Nephron progenitor cell (in vitro differentiated cells): ENCODE measurements at regions not wholly inside any gene's neighbourhood (a gene's known extent, or its start where the extent isn't known, plus 50 kb on each side); places are given as distances from the start of the nearest gene placed in this dataset.

Experiments
- DNase-seq: peaks from one replicate; pipeline ENCODE4 v3.0.0; 2021
- H3K27ac Mint-ChIP-seq: 2 replicates; pipeline ENCODE4 v1.8.0; 2021; ENCODE audit warnings: mild to moderate bottlenecking, moderate library complexity, mixed read lengths
- H3K27me3 Mint-ChIP-seq: 2 replicates; pipeline ENCODE4 v1.8.0; 2021; ENCODE audit warnings: mild to moderate bottlenecking, low read depth, mixed read lengths; ENCODE audit not compliant: poor library complexity
- H3K36me3 Mint-ChIP-seq: 2 replicates; pipeline ENCODE4 v1.8.0; 2021; ENCODE audit warnings: low read depth, mixed read lengths
- H3K4me1 Mint-ChIP-seq: 2 replicates; pipeline ENCODE4 v1.8.0; 2021; ENCODE audit warnings: mixed read lengths
- H3K4me3 Mint-ChIP-seq: 2 replicates; pipeline ENCODE4 v1.8.0; 2021; ENCODE audit warnings: mild to moderate bottlenecking, moderate library complexity, mixed read lengths
- H3K9me3 Mint-ChIP-seq: 2 replicates; pipeline ENCODE4 v1.8.0; 2021; ENCODE audit warnings: mild to moderate bottlenecking, moderate library complexity, mixed read lengths
- CTCF ChIP-seq: fragments of 200-600 bp; sonication (generic); IDR thresholded peaks from 2 replicates; pipeline ENCODE4 v1.5.0; 2021; ENCODE audit warnings: antibody characterized with exemption

DNA sequence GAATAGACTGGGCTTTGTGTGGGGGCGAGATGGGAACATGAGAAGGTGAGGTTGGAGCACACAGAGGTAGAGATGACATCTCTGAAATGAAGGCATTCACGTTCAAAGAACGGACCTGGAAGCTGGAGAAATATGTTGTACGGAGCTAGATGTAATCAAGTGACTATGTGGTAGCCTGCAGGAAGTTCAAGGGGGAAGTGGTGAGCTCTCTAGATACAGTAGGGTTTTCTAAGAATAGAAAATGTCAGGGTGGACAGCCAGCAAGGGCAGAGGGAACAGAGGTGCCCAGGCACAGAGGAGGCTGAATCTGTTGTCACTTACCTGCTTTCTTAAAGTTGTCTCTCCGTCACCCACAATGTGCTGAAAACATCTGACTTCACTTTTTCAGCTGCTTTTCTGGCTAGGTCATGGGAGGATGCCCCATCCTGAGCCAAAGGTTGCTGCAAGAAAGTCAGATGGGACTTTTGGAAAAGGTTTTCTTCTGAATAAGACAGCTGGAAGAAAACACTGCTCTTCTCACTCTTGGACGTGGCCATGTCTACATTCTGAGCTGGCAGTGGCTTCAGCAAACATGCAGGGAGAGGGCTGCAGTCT lies 171.5 kb upstream of the B3GAT1 start:
- no peak for DNase-seq
- Mint-ChIP-seq H3K36me3 (no peaks in the 10 kb centered on the region), H3K9me3 (no peaks in the 10 kb centered on the region), H3K4me3 (no peak overlapping the region), H3K27ac (no peak overlapping the region), H3K27me3 (peaks cover 44% of the 10 kb centered on the region), H3K4me1 (peaks cover 15% of the 10 kb centered on the region)
- TF ChIP-seq CTCF, result no peak

DNA sequence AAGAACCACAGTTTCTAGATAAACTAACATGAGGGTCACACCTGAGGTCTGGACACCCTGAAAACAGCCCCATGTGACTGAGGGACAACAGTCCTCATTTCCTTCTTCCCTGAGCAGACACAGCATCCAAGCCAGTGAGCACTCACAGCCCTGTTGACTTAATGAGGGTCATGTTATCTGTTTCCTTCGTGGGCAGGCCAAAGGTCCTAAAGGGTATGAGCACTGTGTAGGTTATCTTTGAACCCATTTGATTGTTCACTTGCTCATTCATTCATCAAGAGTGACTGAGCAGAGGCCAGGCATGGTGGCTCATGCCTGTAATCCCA lies 170.7 kb upstream of the B3GAT1 start:
- H3K4me1 Mint-ChIP-seq, result peaks cover 18% of the 10 kb centered on the region
- no peak for TF ChIP-seq CTCF
- H3K4me3 Mint-ChIP-seq, result no peak overlapping the region
- H3K27me3 Mint-ChIP-seq, result peaks cover 42% of the 10 kb centered on the region
- no peak for DNase-seq
- no peaks in the 10 kb centered on the region for H3K36me3 Mint-ChIP-seq
- H3K27ac Mint-ChIP-seq, result no peak overlapping the region
- no peaks in the 10 kb centered on the region for H3K9me3 Mint-ChIP-seq

DNA sequence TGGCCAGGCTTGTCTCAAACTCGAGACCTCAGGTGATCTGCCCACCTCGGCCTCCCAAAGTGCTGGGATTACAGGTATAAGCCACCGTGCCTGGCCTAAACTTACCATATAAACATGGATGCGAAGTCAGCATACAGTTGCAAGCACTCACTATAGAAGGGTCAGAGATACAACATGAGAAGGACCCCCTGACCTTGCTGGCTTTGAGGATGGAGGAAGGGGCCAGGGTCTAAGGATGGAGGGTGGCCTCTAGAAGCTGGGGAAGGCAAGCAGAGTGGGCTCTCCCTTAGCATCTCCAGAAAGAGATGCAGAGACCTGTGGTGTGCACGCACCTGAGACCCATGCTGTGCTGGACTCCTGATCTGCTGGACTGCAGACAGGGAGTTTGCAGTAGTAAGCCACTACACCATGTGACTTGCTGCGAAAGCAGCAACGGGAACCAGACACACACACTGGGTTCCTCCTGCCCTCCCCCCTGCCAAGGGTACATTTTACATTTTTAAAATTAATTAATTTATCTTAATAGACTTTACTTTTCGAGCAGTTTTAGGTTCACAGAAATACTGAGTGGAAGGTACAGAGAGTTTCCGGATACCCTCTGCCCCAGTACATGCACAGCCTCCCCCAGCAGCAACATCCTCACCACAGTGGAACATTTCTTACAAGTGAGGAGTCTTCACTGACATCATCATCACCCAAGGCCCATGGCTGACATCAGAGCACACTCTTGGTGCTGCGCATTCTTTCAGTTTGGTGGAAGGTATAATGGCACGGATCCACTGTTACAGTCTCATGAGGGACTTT lies 170.1 kb upstream of the B3GAT1 start:
- no peak for DNase-seq
- H3K27ac Mint-ChIP-seq, result no peak overlapping the region

DNA sequence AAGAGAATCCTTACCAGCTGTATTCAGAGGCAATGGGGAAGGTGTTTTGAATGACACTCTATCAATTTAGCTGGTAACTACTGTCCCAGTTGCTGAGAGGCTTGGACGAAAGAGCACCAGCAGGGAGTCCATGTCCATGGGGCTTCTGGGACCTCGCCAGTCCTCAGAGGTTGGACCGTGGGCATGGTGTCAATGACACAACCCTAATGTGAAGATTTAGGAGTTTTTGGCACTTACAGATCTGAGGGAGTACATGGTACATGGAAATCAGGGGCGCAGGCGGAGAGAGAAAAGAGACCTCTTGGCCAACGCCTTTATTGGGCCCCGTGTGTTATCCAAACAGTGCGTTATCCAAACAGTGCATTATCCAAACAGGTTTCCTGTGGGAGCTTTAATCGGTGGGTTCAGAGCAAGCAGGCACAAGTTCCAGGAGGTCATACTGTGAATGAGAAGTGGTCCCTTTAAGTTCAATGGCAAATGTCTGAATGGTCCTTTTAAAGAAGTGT lies 169.1 kb upstream of the B3GAT1 start:
- TF ChIP-seq CTCF, result no peak
- H3K27me3 Mint-ChIP-seq, result peaks cover 32% of the 10 kb centered on the region
- DNase-seq, result no peak
- H3K27ac Mint-ChIP-seq, result no peak overlapping the region
- H3K4me3 Mint-ChIP-seq, result no peak overlapping the region
- peaks cover 23% of the 10 kb centered on the region for H3K4me1 Mint-ChIP-seq
- H3K36me3 Mint-ChIP-seq, result no peaks in the 10 kb centered on the region
- no peaks in the 10 kb centered on the region for H3K9me3 Mint-ChIP-seq

More for the DNA sequence above, 170.1 kb upstream of the B3GAT1 start:
- no peaks in the 10 kb centered on the region for H3K9me3 Mint-ChIP-seq
- H3K36me3 Mint-ChIP-seq, result no peaks in the 10 kb centered on the region
- TF ChIP-seq CTCF, result no peak
- H3K4me1 Mint-ChIP-seq, result peaks cover 21% of the 10 kb centered on the region
- H3K4me3 Mint-ChIP-seq, result no peak overlapping the region
- H3K27me3 Mint-ChIP-seq, result peaks cover 42% of the 10 kb centered on the region

DNA sequence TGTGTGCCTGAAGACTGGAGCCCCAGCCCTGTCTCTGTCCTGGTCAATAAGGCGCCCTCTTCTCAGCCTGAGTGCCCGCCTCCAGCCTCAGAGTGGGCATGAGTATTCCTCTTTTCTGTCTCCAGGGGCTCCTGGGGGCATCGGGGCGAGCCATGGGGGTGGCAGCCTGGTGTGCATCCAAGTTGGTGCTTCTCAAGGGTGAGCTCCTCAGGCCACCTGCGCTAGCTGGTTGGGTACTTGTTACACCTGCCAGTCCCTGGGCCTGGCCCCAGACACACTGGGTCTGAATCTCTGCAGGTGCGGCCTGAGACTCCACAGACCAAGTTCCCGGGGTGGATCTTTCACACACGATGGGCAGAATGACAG lies 168.6 kb upstream of the B3GAT1 start:
- no peak for DNase-seq
- Mint-ChIP-seq H3K4me1 (peaks cover 28% of the 10 kb centered on the region), H3K4me3 (no peak overlapping the region), H3K27me3 (peaks cover 34% of the 10 kb centered on the region), H3K9me3 (no peaks in the 10 kb centered on the region), H3K36me3 (no peaks in the 10 kb centered on the region), H3K27ac (no peak overlapping the region)
- no peak for TF ChIP-seq CTCF
